ENCODE measurements at regions not wholly inside any gene's neighbourhood (a gene's known extent, or its start where the extent isn't known, plus 50 kb on each side); places are given as distances from the start of the nearest gene placed in this dataset.

DNA sequence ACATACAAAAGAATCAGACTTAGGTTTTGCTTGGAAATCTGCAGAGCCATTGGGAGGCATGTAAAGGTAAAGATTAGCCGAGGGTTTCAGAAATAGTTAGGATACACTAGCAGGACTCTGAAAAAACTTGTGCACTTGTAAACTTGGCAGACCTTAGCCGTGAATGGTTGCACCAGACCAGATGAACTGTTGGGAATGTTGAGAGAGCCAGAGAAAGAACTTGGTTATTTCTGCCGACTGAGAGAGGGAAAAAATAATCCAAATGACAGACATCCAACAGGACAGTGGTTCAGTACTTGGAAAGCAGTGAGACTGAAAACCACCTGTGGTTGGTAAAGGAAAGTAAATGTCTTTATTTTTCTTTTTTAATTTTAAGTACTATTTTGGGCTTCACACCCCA, 222.5 kb upstream of the DDHD1 start:
- ATAC-seq (no peak), DNase-seq (no peak)
- no peaks in the 10 kb centered on the region for H3K36me3 ChIP-seq
- H3K27me3 ChIP-seq = no peaks in the 10 kb centered on the region
- no peak for TF ChIP-seq POLR2A (IDR thresholded peaks at IDR 0.05)
- TF ChIP-seq, protein P1, sequence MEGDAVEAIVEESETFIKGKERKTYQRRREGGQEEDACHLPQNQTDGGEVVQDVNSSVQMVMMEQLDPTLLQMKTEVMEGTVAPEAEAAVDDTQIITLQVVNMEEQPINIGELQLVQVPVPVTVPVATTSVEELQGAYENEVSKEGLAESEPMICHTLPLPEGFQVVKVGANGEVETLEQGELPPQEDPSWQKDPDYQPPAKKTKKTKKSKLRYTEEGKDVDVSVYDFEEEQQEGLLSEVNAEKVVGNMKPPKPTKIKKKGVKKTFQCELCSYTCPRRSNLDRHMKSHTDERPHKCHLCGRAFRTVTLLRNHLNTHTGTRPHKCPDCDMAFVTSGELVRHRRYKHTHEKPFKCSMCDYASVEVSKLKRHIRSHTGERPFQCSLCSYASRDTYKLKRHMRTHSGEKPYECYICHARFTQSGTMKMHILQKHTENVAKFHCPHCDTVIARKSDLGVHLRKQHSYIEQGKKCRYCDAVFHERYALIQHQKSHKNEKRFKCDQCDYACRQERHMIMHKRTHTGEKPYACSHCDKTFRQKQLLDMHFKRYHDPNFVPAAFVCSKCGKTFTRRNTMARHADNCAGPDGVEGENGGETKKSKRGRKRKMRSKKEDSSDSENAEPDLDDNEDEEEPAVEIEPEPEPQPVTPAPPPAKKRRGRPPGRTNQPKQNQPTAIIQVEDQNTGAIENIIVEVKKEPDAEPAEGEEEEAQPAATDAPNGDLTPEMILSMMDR (IDR thresholded peaks at IDR 0.05) = no peak
- no peaks in the 10 kb centered on the region for H3K4me1 ChIP-seq
- intact Hi-C loops (cut with DNase I) = no loop called here
- no peak overlapping the region for H3K27ac ChIP-seq
- H3K9me3 ChIP-seq = no peaks in the 10 kb centered on the region
- H3K4me3 ChIP-seq = no peak overlapping the region
- WGBS (ENCODE audit: insufficient coverage, low coverage, low lambda C conversion rate, missing lambda C conversion rate) = 63% methylated on average over 3 of the region's 3 CpGs

- no peaks in the 10 kb centered on the region for H3K36me3 ChIP-seq
- no peaks in the 10 kb centered on the region for H3K9me3 ChIP-seq
- no peak overlapping the region for H3K4me3 ChIP-seq
- ATAC-seq (no peak), DNase-seq (no peak)
- no peak overlapping the region for H3K27ac ChIP-seq
- no peak for TF ChIP-seq POLR2A (IDR thresholded peaks at IDR 0.05)
- TF ChIP-seq, protein P1 (IDR thresholded peaks at IDR 0.05) = no peak
- no peaks in the 10 kb centered on the region for H3K27me3 ChIP-seq
- no peaks in the 10 kb centered on the region for H3K4me1 ChIP-seq
- intact Hi-C loops (cut with DNase I) = no loop called here
Measured at GRCh38 chr14:53368711-53369201, 215.6 kb upstream of the DDHD1 start.

GRCh38 chr14:53368066-53368465, 214.9 kb upstream of the DDHD1 start:
- ATAC-seq (no peak), DNase-seq (no peak)
- no peak for TF ChIP-seq POLR2A (IDR thresholded peaks at IDR 0.05)
- TF ChIP-seq, protein P1 (IDR thresholded peaks at IDR 0.05) = no peak
- H3K27ac ChIP-seq = no peak overlapping the region
- H3K4me3 ChIP-seq = no peak overlapping the region
- intact Hi-C loops (cut with DNase I) = no loop called here
- 45% methylated on average over 4 of the region's 4 CpGs for WGBS (ENCODE audit: insufficient coverage, low coverage, low lambda C conversion rate, missing lambda C conversion rate)
- H3K27me3 ChIP-seq = no peaks in the 10 kb centered on the region
- no peaks in the 10 kb centered on the region for H3K4me1 ChIP-seq
- no peaks in the 10 kb centered on the region for H3K36me3 ChIP-seq
- H3K9me3 ChIP-seq = no peaks in the 10 kb centered on the region

GRCh38 chr14:53367644-53368026, 214.5 kb upstream of the DDHD1 start:
- WGBS (ENCODE audit: insufficient coverage, low coverage, low lambda C conversion rate, missing lambda C conversion rate) = 53% methylated on average over 4 of the region's 4 CpGs
- H3K27ac ChIP-seq = no peak overlapping the region

More at GRCh38 chr14:53367644-53368026, 214.5 kb upstream of the DDHD1 start:
- DNase-seq (no peak), ATAC-seq (no peak)
- Histone ChIP-seq H3K9me3 (no peaks in the 10 kb centered on the region), H3K27me3 (no peaks in the 10 kb centered on the region), H3K4me3 (no peak overlapping the region), H3K4me1 (no peaks in the 10 kb centered on the region), H3K36me3 (no peaks in the 10 kb centered on the region)
- intact Hi-C loops (cut with DNase I) = no loop called here
- TF ChIP-seq POLR2A (IDR thresholded peaks at IDR 0.05) = no peak
- TF ChIP-seq, protein P1 (IDR thresholded peaks at IDR 0.05) = no peak
